DMS53 (cell line): ENCODE measurements at regions not wholly inside any gene's neighbourhood (a gene's known extent, or its start where the extent isn't known, plus 50 kb on each side); places are given as distances from the start of the nearest gene placed in this dataset.

Source experiments
- DNase-seq: peaks from one replicate; lab custom pipeline; 2025; lab: John Stamatoyannopoulos, UW

DNA sequence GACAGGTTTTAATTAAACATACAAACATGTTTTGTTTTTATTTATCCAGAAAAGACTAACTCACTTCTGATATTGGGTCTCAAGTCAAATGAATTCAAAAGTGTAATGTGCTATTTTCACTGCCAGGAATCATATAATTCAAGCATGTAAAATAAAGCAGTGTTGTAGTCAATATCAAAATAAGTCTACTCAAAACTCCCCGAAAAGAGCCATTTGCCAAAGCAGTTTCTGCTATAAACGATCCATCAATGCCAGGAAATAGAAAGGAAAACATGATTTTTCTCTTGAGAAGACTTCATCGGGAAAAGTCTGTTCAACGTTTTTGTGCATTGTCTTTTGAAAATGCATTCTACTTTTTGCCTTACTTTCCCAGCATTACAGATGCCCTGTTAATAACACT is 633.3 kb downstream of the FAT4 start:
- DNase-seq = no peak

DNA sequence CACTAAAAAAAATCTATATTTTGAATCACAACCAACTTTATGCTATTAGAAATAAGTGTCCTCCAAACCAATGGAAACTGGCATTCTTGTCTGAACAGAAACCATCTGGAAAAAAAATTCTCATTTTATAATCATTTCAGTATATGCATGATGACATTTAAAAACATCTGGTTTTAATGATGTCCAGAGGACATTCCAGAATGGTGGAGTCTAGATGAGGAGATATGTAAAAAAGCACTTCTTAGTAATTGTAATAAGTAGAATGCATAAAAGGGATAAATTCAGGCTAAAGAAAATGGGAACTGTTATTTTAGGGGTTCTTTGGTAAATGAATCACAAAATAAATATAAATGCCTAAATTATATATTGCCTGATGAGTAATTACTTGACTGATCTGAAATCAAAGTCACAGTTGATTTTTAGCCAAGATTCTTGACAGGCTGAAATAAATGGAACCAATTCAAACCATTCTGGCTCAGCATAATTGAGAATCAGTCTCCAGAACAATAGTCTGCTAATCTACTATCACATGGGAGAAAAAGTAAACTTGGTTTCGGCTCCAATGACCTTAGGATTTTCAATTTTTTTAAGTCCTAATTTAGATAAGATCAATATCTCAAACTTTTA is 636.6 kb downstream of the FAT4 start:
- no peak for DNase-seq

DNA sequence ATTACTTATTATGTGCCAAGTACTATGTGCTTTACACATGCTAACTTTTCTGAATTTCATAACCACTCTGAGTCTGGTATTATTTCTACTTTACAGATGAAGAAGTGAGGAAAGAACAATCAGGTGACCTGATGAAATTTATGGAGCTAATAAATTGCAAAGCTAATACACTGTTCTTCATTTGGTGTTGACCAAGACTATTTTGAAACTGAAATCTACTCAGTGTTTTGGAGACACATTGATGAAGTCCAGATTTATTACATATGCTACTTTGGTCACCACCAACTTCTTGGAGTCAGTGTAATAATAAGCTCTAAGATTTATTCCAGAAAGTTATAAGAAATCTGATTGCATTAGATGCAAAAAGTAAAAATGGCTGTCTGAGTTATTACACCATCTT is 637.9 kb downstream of the FAT4 start:
- no peak for DNase-seq

DNA sequence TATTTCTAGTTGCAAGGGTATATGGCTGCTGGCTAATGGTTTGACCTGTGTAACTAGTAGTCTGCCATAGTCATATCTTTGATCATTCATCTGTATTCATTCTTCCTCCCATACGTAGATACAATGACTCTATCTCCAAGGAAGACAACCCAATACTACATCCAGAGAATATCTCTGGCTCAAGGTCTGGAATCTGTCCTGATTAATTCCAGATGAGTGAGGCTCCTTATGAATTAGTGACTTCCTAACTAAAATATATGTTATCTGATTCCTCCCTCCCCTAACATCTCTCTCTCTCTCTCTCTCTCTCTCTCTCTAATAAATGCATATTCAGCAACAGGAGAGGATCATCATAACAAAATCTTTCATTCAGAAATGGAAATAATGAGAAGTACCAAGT is 641.5 kb downstream of the FAT4 start:
- no peak for DNase-seq

DNA sequence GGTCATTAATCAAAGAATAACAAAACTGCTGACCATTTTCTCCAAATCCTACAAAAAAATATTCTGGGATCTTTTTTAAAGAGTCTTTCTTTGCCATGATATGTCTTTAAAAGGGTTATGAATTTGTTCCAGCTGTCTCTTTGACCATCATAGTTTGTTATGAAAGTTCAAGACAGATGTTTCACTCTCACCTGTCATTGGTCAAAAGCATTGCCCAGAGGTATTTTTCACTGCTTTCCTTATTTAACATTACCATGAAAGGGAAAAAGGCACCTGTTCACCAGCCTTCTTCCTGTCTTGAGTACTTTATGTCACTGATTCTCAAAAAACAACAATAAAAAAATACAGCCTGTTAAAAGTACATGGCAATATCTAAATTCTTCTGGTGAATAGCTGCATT is 643.8 kb downstream of the FAT4 start:
- DNase-seq = no peak

DNA sequence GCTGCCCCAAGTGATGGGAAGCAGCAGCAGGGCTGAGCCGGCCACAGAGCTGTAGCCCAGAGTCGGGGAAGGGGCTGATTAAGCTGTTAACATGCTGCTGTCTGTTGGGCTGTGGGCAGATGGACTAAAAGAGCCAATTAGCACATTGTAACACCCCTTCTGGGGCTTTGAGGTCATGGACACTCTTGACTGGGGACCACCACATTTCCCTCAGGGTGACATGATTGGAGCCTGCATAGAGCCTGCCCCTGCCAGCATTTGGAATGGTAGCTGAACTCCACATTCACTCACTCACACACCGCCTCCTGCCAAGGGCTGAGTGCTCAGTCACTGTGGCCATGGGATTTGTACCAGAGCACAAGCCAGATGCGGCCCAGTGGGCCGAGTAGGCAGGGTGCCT is 646.9 kb downstream of the FAT4 start:
- DNase-seq = no peak

DNA sequence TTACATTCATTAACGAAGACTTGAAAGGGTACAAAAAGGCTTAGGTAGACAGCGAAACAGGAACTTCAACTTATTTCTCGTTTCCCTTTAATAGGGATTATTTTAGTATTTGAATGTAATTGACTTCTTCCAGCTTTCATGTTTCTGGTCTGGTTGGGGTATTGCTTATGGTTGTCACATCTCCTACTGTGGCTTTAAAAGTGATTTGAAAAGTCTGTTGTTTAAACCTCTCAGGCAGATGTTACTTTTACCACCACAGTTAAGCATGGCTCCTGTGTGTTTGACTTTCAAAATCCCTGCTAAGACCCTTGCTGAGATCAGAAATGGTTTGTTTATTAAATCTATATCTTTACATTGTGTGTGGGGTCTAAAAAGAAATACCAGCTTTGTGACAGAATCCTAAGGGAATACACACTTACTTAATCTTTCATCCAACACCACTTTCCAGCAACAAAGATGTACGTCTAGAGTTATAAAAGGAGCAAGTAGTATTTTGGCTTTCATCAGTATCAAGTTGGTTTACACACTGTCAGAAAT is 661.2 kb downstream of the FAT4 start:
- DNase-seq = no peak

DNA sequence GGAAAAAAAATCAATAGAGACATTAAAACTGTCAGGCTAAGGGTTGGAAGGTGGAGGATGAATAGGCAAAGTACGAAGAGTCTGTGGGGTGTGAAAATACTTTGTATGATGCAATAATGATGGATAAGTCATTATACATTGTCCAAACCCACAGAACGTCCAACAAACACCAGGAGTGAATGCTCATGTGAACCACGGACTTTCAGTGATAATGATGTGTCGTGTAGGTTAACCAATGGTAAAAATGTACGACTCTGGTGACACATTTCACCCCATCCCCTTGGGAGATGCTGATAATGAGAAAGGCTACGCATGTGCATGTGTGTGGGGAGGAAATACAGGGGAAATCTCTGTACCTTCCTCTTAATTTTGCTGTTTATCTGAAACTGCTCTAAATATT is 665.2 kb downstream of the FAT4 start:
- no peak for DNase-seq

DNA sequence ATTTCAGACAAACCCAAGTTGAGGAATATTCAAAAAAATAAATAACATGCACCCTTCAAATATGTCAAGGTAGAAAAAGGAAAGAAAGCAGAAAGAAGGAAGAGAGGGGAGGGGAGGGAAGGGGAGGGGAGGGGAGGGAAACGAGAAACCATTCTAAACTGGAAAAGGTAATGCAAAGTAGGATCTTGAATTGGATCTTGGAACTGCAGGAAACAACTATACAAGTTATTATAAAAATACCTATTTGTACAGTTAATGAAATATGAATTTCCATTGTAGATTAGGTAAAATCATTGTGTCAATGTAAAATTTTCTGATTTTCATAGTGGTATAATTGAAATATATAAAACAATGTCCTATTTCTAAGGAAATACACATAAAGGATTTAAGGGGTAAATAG is 668.4 kb downstream of the FAT4 start:
- no peak for DNase-seq

DNA sequence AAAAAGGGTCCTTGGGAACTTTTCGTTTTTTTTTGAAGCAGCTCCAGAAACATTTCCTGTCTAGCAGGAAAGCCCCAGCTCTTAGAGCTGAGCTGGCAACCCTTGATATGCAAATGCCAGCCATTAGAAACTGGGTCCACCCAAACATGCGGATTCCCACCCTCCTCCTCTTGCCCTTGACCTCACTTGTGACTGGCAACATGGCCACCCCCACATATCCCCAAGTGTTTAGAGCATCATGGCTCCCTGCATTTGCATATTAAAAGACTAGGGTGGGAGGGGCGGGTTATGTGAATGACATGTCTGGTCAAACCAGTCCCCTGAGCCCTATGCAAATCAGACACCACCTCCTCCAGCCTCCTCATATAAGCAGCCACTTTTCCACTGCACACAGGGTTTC is 671.1 kb downstream of the FAT4 start:
- peak; percentile 15 for DNase-seq

DNA sequence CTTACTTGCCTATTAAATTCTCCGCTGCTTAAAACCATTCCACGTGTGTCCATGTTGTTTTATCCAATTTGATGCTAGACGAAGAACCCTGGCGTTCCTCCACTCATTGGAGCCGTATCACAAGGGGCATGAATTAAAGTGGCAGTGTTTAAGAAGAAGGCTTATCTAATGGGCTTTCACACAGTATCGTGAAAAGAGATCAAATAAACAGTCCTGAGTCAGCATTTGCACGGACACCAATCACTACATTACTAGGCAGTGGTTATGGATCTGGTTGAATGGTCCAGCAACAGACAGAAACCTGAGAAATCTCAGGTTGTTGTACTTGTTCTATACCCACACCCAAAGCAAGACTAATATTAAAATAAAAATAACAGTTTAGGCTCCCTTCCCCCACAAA is 671.6 kb downstream of the FAT4 start:
- DNase-seq = no peak

DNA sequence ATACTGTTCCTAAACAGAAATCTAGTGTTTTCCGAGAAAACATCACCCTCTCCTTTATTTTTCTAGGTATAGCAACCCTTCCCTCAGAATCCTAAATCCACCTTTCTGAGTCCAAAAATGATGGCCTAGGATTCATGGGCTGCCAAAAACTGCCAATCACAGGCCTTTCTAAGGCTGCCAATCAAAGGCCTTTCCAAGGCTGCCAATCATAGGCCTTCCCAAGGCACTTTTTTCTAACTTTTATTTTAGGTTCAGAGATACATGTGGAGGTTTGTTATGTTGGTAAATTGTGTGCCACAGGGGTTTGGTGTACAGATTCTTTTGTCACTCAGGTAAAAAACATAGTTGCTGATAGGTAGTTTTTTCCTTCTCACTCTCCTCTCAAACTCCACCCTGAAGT is 673.7 kb downstream of the FAT4 start:
- no peak for DNase-seq

DNA sequence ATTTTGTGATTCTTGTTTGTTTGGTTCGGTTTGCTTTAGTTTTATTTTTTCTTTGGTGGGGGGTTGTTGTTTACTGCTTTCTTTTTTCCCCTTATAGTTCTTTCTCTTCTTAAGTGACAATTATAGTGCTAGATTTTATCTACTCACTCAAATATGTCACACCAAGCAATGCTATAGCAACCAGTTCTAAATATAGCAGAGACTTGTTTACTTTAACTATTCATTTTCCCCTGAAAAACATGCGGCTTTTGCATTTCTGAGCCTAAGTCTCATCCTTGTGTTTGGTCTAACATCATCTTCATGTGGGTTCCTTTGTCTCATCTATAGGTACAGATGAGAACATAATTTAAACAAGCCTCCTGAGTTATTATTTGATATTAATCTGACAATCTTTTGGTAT is 676.6 kb downstream of the FAT4 start:
- no peak for DNase-seq

DNA sequence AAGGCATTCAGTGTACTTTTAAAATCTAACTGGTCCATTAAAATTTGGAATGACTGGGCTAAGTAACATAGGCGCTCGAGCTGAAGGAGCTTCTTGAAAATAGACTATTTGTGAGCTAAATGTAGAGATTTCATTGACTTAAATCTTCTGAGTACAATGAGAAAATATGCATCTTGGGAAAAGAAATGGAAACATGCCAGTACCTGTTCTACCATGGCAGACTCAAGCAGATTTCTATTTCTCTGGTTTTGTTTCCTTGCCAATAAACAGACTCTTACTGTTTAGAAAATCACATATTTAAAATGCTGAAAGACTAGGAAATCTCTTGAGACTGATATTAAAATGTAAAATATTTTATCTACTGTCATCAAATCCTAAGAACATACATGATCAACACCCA is 678.1 kb downstream of the FAT4 start:
- DNase-seq = no peak

DNA sequence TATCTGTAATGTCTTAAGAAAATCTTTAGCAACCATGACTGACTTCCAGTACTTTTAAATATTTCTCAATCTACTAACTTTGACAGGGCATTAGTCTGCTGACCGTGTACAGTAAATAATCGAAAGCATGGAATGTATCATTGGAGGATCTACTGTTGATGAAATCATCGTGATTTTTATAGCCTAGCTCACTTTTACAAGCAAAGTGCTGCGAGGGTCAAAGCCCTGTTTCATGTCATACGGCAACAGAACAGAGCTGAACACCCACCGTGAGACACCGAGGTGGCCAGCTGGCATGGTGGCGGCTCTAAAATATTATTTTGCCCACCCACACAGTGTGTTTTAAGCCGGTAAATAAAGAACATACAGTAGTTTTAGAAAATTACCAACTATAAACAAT is 679.3 kb downstream of the FAT4 start:
- DNase-seq = no peak

DNA sequence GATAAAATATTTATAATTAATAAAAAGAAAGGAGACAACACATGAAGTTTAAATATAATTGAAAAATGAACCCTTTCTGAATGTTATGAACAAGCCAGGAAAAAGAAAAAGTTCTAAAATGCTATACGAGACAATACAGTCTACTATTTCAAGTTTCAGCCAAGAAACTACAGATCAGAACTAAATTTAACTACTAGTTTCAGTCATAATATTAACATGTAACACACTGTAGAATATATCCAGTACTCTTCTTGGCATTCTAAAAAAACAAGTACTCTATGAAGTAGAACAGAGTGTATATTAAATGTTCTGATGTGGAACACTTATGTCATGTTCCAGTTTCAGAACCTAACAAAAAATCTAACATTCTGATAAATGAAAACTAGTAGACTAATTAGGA is 679.7 kb downstream of the FAT4 start:
- DNase-seq = no peak

DNA sequence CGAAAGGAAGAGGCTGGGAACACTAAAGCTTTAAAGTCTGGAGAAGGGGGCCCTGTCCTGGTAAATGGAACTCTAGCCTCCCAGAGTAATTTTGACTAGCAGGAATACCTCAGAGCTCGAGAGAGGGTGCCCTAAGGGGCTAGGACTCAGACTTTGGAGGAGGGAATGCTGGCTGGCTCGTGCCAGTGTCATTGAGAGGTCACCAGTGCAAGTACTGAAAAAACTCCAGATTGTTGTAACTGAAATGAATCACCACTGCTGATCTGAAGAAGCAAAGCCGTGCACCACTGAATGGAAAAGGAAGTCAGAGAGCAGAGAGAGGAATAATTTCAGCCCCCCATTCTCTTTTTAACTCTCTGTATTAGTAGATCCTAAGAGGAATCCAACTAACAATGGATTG is 690.2 kb downstream of the FAT4 start:
- no peak for DNase-seq

DNA sequence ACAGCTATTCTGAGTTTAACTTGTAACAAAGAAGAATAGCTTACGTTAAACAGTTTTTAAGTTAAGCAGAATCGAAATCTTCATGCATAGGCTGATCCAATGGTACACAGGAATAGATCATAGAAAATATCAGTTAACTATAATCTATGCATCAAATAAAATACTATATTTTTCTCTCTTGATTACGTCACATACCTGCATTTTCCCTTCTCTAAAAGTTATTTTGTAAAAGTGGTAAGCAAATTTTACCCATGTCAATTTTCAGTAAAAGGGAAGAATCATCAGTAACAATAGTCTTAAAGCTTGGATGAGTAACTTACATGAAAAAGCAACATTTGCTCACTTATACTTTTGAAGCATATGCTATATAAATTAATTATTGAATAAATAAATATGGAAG is 692.4 kb downstream of the FAT4 start:
- no peak for DNase-seq

DNA sequence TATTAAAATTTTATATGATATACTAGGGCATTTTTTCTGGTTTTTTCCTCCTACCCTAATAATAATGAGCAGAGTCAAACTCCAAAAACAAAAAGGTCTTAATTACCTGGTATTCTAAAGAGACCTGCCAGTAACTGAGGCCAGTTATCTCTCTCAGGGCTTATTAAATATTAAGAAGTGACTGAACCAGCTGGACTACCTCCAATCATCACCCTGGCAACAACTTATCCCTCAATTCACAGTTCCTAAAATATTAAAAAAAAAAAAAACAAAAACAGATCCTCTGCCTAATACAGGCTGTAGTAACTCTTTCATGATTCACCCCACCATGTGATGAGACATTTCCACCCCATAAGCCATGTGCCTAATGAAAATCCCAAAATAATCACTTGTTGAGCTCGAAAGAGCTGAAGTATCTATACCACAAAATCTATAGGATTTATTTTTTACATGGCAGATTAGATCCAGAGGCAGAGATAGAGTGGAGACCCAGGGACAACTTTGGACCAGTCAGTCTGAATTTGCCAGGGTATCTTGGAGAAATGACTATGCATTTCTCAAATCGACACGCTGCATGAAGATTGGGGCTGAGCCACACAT is 698.0 kb downstream of the FAT4 start:
- DNase-seq = no peak

DNA sequence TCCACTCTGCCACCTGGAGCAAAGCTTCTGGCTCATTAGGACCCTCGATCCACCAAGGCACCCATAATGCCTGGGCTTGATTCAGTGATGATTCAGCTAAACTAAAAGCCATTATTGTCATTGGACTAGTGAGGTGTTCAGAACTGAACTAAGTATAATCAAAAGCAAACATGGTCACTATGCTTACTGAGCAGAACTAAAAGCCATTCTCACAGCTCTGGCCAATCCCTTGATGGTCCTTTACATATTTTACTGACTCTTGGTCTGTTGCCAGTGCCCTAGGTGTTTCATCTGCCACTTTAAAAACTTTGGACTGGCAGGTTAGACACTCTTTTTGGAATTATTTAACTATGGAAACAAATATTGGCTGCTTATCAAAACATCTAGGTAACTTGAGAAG is 703.5 kb downstream of the FAT4 start:
- peak; percentile 26 for DNase-seq

DNA sequence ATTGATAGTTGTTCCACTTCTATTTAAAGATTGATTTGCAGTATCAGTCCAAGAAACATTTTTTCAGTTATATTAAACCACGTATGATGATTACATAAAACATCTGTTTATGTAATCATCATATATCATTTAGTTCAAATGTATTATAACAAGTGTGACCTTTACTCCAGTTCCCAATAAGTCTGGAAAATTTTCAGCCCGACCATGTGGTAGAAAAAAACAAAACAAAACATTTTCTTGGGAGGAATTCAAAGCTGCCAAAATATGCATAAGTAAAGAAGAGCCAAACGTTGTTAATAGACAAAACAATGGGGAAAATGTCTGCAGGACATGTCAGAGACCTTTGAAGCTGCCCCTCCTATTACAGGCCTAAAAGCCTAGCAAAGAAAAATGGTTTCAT is 709.1 kb downstream of the FAT4 start:
- no peak for DNase-seq

DNA sequence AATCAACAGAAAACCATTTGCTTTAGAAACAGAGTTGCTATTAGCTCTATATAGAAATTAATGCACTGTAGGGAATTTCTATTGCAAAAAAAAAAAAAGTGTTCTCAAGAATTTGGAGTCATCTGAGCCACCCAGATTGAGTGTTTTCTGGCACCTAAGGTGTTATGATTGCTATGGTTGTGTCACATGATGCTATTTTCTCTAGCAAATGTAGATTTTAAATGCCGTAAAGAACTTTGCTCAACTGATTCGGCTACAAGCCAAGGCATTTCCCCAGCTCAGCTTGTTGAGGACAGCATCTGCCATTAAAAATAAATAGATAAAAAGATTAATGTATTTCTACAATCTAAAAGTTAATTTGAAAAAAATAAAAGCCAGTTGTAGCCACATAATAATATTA is 712.8 kb downstream of the FAT4 start:
- no peak for DNase-seq

DNA sequence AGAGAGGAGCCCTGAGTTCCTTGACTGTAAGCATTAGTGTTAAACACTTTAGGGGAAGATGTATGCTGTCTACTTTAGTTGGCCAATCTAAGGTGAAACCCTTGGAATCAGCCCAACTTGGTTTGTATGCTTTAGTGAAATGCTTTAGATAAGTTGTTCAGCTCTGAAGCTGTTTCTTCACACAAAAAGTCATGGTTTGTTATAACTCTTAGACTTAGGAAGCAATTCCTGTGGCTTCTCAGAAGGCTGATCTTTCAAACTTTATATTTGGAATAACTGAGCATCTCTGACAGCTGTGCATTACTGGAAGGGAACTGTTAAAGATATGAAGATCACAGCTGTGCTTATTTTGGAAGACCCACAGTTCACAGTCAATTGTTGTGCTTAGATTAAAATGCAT is 714.1 kb downstream of the FAT4 start:
- DNase-seq = no peak

DNA sequence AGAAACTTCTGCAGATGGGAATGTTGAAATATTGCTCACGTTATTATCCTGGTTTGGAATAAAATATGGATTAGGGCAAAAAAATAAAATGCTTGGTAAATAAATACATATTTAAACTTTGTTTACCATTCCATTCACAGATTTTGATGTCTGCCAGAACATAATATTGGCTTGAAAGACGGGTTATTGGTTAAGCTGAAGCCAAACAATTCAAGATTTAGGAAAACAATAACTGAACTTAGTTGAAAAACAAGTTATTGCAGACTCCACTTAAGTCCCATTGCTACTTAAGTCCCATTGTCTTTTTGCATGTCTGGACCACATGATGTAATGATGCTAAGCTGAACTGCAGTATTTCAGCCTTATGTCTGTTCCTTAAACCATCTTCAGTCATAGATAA is 722.5 kb downstream of the FAT4 start:
- no peak for DNase-seq
